ENCODE measurements at regions not wholly inside any gene's neighbourhood (a gene's known extent, or its start where the extent isn't known, plus 50 kb on each side); places are given as distances from the start of the nearest gene placed in this dataset.

GRCh38 chr6:155881826-155882526 is 426.3 kb upstream of the NOX3 start:
- TF ChIP-seq CTCF (IDR thresholded peaks at IDR 0.05) (no peak), POLR2A (IDR thresholded peaks at IDR 0.05) (no peak)
